ENCODE measurements at regions not wholly inside any gene's neighbourhood (a gene's known extent, or its start where the extent isn't known, plus 50 kb on each side); places are given as distances from the start of the nearest gene placed in this dataset.

- Mint-ChIP-seq H3K4me1 (peaks cover 4 to 9% (median 7%) of the 10 kb centered on the region in 3 donors), H3K4me3 (no peak overlapping the region), H3K27ac (no peak overlapping the region), H3K27me3 (peaks cover 3% of the 10 kb centered on the region), H3K36me3 (no peaks in the 10 kb centered on the region), H3K9me3 (peaks cover 0 to 3% (median 2%) of the 10 kb centered on the region in 3 donors)
Observed at GRCh38 chr1:240691909-240692705, 80.2 kb upstream of the GREM2 start.

DNA sequence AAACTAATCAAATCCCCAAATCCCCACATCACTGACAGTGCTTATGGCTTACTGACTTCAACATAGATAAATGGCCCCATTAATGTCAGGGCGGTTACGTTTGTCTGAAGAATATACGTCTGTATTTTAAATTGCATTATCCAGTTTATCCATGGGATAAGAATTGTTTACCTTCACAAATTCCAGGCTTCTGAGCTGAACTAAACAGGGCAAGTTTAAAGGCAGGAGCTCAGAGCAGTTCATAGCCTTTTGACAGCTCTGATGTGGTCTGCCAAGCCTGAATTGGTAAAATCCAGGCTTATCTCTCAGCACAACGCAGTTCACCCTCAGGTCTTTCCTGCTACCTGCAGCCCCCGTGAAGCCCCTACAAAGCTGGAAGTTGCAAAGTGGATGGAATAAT, 79.5 kb upstream of the GREM2 start:
- Mint-ChIP-seq H3K4me3 (no peak overlapping the region), H3K27ac (no peak overlapping the region), H3K9me3 (peaks cover 0 to 2% (median 2%) of the 10 kb centered on the region in 3 donors), H3K27me3 (peaks cover 3% of the 10 kb centered on the region), H3K36me3 (no peaks in the 10 kb centered on the region), H3K4me1 (peaks cover 4 to 13% (median 7%) of the 10 kb centered on the region in 3 donors)

- Mint-ChIP-seq H3K4me1 (peaks cover 4 to 13% (median 7%) of the 10 kb centered on the region in 3 donors), H3K4me3 (peak overlapping the region in 1 of 4 donors; percentile 41), H3K36me3 (no peaks in the 10 kb centered on the region), H3K27ac (peak overlapping the region in 1 of 3 donors; percentile 9), H3K27me3 (peaks cover 3% of the 10 kb centered on the region), H3K9me3 (peaks cover 0 to 2% (median 0%) of the 10 kb centered on the region in 3 donors)
Observed at GRCh38 chr1:240687820-240688219, 75.9 kb upstream of the GREM2 start.

DNA sequence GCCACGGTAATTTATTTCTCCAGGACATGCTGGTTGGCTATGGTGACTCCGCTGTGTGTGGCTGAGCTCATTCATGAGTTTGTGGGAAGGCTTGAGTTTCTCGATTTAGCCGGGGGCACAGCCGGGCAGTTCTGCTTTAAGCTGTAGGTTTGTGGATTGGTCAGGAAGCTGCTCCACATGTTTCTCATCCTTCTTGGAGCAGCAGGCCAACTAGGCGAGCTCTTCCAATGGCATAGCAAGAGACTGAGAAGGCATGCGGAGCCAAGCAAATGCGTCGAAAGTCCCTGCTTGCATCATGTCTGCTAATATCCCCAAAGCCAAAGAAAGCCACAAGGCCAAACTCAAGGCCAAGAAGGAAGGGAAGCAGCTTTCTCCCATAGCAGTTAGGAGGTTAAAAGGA, 71.6 kb upstream of the GREM2 start:
- Mint-ChIP-seq H3K9me3 (peaks cover 0 to 6% (median 4%) of the 10 kb centered on the region in 3 donors), H3K4me1 (peaks cover 2 to 13% (median 7%) of the 10 kb centered on the region in 3 donors), H3K4me3 (no peak overlapping the region), H3K36me3 (no peaks in the 10 kb centered on the region), H3K27me3 (no peaks in the 10 kb centered on the region), H3K27ac (no peak overlapping the region)

GRCh38 chr1:240682859-240683242, 70.9 kb upstream of the GREM2 start:
- Mint-ChIP-seq H3K9me3 (peaks cover 0 to 6% (median 4%) of the 10 kb centered on the region in 3 donors), H3K27ac (no peak overlapping the region), H3K4me1 (peaks cover 2 to 11% (median 5%) of the 10 kb centered on the region in 3 donors), H3K27me3 (no peaks in the 10 kb centered on the region), H3K36me3 (no peaks in the 10 kb centered on the region), H3K4me3 (no peak overlapping the region)

DNA sequence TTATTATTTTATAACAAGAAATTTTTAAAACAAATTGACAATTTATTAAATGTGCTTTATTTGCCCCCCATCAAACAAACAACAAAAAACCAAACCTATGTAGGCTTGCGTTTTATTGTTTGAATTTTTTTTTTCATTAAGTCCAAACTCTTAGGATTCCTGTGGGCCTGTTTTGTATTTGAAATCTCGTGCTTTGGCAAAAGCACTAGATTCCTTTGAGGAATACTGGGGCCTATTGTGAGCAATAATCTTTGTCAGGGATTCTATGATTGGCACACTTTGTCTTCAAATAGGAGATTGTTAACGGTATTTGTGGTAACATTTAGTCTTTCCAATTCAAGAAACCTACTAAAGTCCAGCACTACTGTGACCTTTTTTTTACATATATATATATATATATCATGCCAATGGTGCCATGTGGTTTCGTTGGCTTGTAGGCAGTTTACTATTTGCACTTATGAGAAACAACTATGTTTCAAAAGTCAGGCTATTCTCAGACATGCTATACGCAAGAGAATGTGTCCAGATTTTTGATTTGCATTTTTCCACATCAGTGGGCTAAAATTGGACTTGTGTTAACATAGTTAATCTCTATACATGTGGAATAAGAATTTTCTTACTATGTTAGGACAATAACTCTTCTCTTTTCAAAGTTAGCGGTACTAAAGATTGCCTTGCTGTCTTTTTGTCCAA, 70.4 kb upstream of the GREM2 start:
- H3K9me3 Mint-ChIP-seq = peaks cover 0 to 6% (median 4%) of the 10 kb centered on the region in 3 donors

GRCh38 chr1:240672132-240672811, 60.3 kb upstream of the GREM2 start:
- Mint-ChIP-seq H3K27me3 (peaks cover 3% of the 10 kb centered on the region), H3K4me3 (no peak overlapping the region), H3K4me1 (no peaks in the 10 kb centered on the region), H3K27ac (no peak overlapping the region), H3K9me3 (peaks cover 5 to 8% (median 6%) of the 10 kb centered on the region in 3 donors), H3K36me3 (no peaks in the 10 kb centered on the region)

More for the DNA sequence above, 70.4 kb upstream of the GREM2 start:
- no peaks in the 10 kb centered on the region for H3K36me3 Mint-ChIP-seq
- no peaks in the 10 kb centered on the region for H3K27me3 Mint-ChIP-seq
- H3K4me1 Mint-ChIP-seq = peaks cover 0 to 6% (median 0%) of the 10 kb centered on the region in 3 donors
- no peak overlapping the region for H3K27ac Mint-ChIP-seq
- H3K4me3 Mint-ChIP-seq = no peak overlapping the region

GRCh38 chr1:240667351-240667750, 55.4 kb upstream of the GREM2 start:
- H3K36me3 Mint-ChIP-seq = peaks cover 2% of the 10 kb centered on the region
- H3K9me3 Mint-ChIP-seq = peaks cover 5 to 9% (median 8%) of the 10 kb centered on the region in 3 donors
- H3K4me3 Mint-ChIP-seq = no peak overlapping the region

DNA sequence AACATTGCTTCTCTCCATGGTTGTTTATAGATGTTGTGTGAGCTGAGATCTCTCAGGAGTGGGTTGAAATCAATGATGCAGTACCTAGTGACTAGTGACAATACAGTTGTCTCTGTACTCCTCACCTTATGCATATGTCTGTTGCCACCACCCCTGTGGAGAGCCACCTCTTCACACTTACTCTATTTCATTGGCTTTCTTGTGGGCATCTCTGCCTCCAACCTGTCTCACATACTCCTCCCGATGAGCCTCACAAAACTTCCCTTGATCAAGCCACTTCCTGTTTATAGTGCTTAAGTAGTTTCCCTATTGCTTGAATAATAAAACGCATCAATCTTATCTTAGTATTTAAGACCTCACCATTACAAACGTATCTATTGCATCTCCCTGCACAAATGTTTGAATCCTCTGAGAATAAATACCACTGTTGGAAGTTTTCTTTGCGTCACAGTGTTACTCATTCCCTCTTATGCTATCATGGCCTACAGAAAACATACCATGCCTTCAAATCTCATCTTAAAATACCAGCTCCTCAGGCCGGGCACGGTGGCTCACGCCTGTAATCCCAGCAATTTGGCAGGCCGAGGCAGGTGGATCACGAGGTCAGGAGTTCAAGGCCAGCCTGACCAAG, 54.7 kb upstream of the GREM2 start:
- H3K27me3 Mint-ChIP-seq = no peaks in the 10 kb centered on the region
- peaks cover 0 to 3% (median 0%) of the 10 kb centered on the region in 3 donors for H3K4me1 Mint-ChIP-seq
- H3K4me3 Mint-ChIP-seq = peak overlapping the region in 1 of 4 donors; percentile 69
- peaks cover 4 to 9% (median 8%) of the 10 kb centered on the region in 3 donors for H3K9me3 Mint-ChIP-seq
- peak overlapping the region in 1 of 3 donors; percentile 47 for H3K27ac Mint-ChIP-seq
- peaks cover 2% of the 10 kb centered on the region for H3K36me3 Mint-ChIP-seq

More at GRCh38 chr1:240667351-240667750, 55.4 kb upstream of the GREM2 start:
- Mint-ChIP-seq H3K27ac (no peak overlapping the region), H3K4me1 (peaks cover 0 to 3% (median 0%) of the 10 kb centered on the region in 3 donors), H3K27me3 (no peaks in the 10 kb centered on the region)

- no peaks in the 10 kb centered on the region for H3K27me3 Mint-ChIP-seq
- peaks cover 4 to 9% (median 4%) of the 10 kb centered on the region in 3 donors for H3K9me3 Mint-ChIP-seq
- H3K36me3 Mint-ChIP-seq = peaks cover 3% of the 10 kb centered on the region
- no peak overlapping the region for H3K27ac Mint-ChIP-seq
- no peak overlapping the region for H3K4me3 Mint-ChIP-seq
- peaks cover 0 to 3% (median 0%) of the 10 kb centered on the region in 3 donors for H3K4me1 Mint-ChIP-seq
Observed at GRCh38 chr1:240663169-240663879, 51.4 kb upstream of the GREM2 start.

Data from IgD-negative memory B cell (primary cell).